Tibial nerve (tissue), 3 donors: ENCODE measurements at regions not wholly inside any gene's neighbourhood (a gene's known extent, or its start where the extent isn't known, plus 50 kb on each side); places are given as distances from the start of the nearest gene placed in this dataset.

Experiments
- CTCF ChIP-seq, 5 experiments: fragments of 200-600 bp in 3 of 5; fragments of 450-650 bp in 2 of 5; sonication (generic) in 3 of 5; IDR thresholded peaks; one replicate each; pipeline ENCODE4 v1.5.1; 2016 to 2019; ENCODE audit warnings: antibody characterized with exemption in 5 of 5, mild to moderate bottlenecking in 3 of 5, moderate library complexity in 2 of 5
- POLR2A ChIP-seq, 2 donors: fragments of 450-650 bp; IDR thresholded peaks; one replicate each; pipeline ENCODE4 v1.6.1; 2017; ENCODE audit warnings: antibody characterized with exemption in 2 of 2, mild to moderate bottlenecking in 2 of 2, moderate library complexity in 2 of 2

- no peak for TF ChIP-seq POLR2A (IDR thresholded peaks at IDR 0.05)
- no peak for TF ChIP-seq CTCF (IDR thresholded peaks at IDR 0.05)
These were observed 282.9 kb upstream of the KCNH7 start for GRCh38 chr2:163121483-163121882.
